ENCODE measurements at regions not wholly inside any gene's neighbourhood (a gene's known extent, or its start where the extent isn't known, plus 50 kb on each side); places are given as distances from the start of the nearest gene placed in this dataset.
"Not testable (repeated sequence)": the region's sequence is repeated elsewhere in the genome, so short reads cannot be mapped to it uniquely, and the experiment has no call there.

DNA sequence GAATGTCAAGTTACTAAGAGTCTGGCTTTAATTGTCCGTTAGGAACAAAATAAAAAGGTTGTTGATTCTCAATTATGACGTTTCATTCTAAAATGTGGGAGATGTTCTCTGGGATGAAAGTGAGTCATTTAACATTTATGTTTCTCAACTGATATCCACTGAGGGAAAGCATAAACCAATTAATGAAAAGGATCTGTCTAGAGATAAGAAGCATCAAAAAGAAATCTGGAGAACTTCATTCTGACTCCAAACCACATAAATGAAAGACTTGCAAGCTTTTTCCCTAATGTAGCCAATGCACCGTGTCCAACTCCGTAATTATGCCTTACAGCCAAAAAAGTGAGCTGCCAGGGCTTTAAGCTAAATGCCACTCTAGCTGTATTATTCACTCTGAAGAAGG, 654.2 kb downstream of the TLE1 start:
- H3K9ac ChIP-seq (ENCODE audit: low read depth, low read length) = no peak overlapping the region
- H3K9me3 ChIP-seq (ENCODE audit: control insufficient read depth, insufficient read depth, low read length) = no peaks in the 10 kb centered on the region
- no peaks in the 10 kb centered on the region for H3K36me3 ChIP-seq (ENCODE audit: control insufficient read depth, insufficient read depth, low read length)
- H3K4me1 ChIP-seq (ENCODE audit: control insufficient read depth, insufficient read depth, low read length) = peaks cover 9% of the 10 kb centered on the region; the same call in 1 of the 2 replicates
- no peak overlapping the region for H3K4me3 ChIP-seq (ENCODE audit: low read depth, low read length)
- no peaks in the 10 kb centered on the region for H3K27me3 ChIP-seq (ENCODE audit: control insufficient read depth, insufficient read depth, low read length)
- no peak overlapping the region for H3K27ac ChIP-seq (ENCODE audit: low read depth, low read length)

- Histone ChIP-seq H3K27ac (ENCODE audit: low read depth, low read length) (no peak overlapping the region), H3K9ac (ENCODE audit: low read depth, low read length) (no peak overlapping the region), H3K4me1 (ENCODE audit: control insufficient read depth, insufficient read depth, low read length) (peaks cover 16% of the 10 kb centered on the region; the same call in 1 of the 2 replicates), H3K4me3 (ENCODE audit: low read depth, low read length) (no peak overlapping the region), H3K36me3 (ENCODE audit: control insufficient read depth, insufficient read depth, low read length) (no peaks in the 10 kb centered on the region), H3K27me3 (ENCODE audit: control insufficient read depth, insufficient read depth, low read length) (no peaks in the 10 kb centered on the region), H3K9me3 (ENCODE audit: control insufficient read depth, insufficient read depth, low read length) (no peaks in the 10 kb centered on the region)
Observed at GRCh38 chr9:81032831-81033230, 656.5 kb downstream of the TLE1 start.

- Histone ChIP-seq H3K36me3 (ENCODE audit: control insufficient read depth, insufficient read depth, low read length) (no peaks in the 10 kb centered on the region), H3K9me3 (ENCODE audit: control insufficient read depth, insufficient read depth, low read length) (no peaks in the 10 kb centered on the region), H3K4me3 (ENCODE audit: low read depth, low read length) (no peak overlapping the region), H3K27me3 (ENCODE audit: control insufficient read depth, insufficient read depth, low read length) (no peaks in the 10 kb centered on the region), H3K4me1 (ENCODE audit: control insufficient read depth, insufficient read depth, low read length) (peaks cover 16% of the 10 kb centered on the region; the same call in 1 of the 2 replicates), H3K27ac (ENCODE audit: low read depth, low read length) (no peak overlapping the region), H3K9ac (ENCODE audit: low read depth, low read length) (no peak overlapping the region)
Observed at GRCh38 chr9:81032030-81032572, 657.2 kb downstream of the TLE1 start.

DNA sequence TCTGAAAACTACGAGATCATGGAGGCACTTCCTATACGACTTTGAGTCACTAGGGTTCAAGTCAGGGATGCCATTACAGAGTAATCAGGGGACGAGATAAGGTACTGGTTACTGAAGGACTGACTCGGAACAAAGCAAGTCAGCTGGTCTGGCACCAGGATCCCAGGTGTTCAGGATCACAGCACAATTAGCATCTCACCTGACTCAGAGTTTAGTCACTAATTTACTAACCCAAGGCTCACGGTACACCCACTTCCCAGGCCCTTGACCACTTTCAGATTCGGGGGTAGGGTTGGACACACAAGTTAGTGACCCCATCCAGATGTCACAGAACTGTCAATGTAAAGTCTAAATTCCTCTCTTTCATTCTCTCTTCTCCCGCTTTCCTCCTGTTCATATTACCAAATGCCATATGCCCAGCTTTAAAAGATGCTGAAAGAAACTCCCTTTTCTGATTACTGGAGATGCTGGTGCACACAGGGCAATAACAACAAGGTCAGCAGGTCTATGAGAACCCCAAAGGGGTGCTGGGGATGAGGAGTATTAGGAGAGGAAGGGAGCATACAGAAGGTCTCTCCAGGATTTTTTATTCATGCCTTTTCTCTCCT, 657.8 kb downstream of the TLE1 start:
- Histone ChIP-seq H3K9ac (ENCODE audit: low read depth, low read length) (no peak overlapping the region), H3K27ac (ENCODE audit: low read depth, low read length) (no peak overlapping the region), H3K27me3 (ENCODE audit: control insufficient read depth, insufficient read depth, low read length) (no peaks in the 10 kb centered on the region), H3K9me3 (ENCODE audit: control insufficient read depth, insufficient read depth, low read length) (no peaks in the 10 kb centered on the region), H3K4me3 (ENCODE audit: low read depth, low read length) (no peak overlapping the region), H3K36me3 (ENCODE audit: control insufficient read depth, insufficient read depth, low read length) (no peaks in the 10 kb centered on the region), H3K4me1 (ENCODE audit: control insufficient read depth, insufficient read depth, low read length) (peaks cover 16% of the 10 kb centered on the region; the same call in 1 of the 2 replicates)

DNA sequence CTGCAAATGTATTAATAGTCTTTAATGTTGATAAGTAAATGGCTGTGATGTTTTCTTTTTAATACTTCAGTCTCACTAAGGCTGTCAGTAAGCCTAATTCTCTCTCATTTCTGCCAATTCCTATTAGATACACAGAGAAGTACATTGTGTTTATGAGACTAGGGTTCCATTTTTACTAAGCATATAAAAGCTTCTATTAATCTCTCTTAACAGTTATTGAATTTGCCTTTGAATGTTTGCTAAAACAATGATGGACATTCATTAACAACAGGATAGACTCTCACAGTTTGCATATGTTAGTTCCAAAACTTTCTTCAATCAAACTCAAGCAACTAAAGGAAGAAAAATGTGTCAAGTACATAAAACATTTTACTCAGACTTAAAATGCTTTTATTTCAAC, 659.3 kb downstream of the TLE1 start:
- no peak overlapping the region for H3K9ac ChIP-seq (ENCODE audit: low read depth, low read length)
- H3K27ac ChIP-seq (ENCODE audit: low read depth, low read length) = no peak overlapping the region
- H3K27me3 ChIP-seq (ENCODE audit: control insufficient read depth, insufficient read depth, low read length) = no peaks in the 10 kb centered on the region
- no peaks in the 10 kb centered on the region for H3K9me3 ChIP-seq (ENCODE audit: control insufficient read depth, insufficient read depth, low read length)
- H3K4me1 ChIP-seq (ENCODE audit: control insufficient read depth, insufficient read depth, low read length) = peaks cover 16% of the 10 kb centered on the region; the same call in 1 of the 2 replicates
- H3K4me3 ChIP-seq (ENCODE audit: low read depth, low read length) = no peak overlapping the region
- no peaks in the 10 kb centered on the region for H3K36me3 ChIP-seq (ENCODE audit: control insufficient read depth, insufficient read depth, low read length)

GRCh38 chr9:81028504-81028903, 660.8 kb downstream of the TLE1 start:
- no peak overlapping the region for H3K27ac ChIP-seq (ENCODE audit: low read depth, low read length)
- H3K9me3 ChIP-seq (ENCODE audit: control insufficient read depth, insufficient read depth, low read length) = no peaks in the 10 kb centered on the region
- no peak overlapping the region for H3K4me3 ChIP-seq (ENCODE audit: low read depth, low read length)
- H3K9ac ChIP-seq (ENCODE audit: low read depth, low read length) = no peak overlapping the region
- H3K27me3 ChIP-seq (ENCODE audit: control insufficient read depth, insufficient read depth, low read length) = no peaks in the 10 kb centered on the region
- H3K36me3 ChIP-seq (ENCODE audit: control insufficient read depth, insufficient read depth, low read length) = no peaks in the 10 kb centered on the region
- peaks cover 16% of the 10 kb centered on the region; the same call in 1 of the 2 replicates for H3K4me1 ChIP-seq (ENCODE audit: control insufficient read depth, insufficient read depth, low read length)

- Histone ChIP-seq H3K27me3 (ENCODE audit: control insufficient read depth, insufficient read depth, low read length) (no peaks in the 10 kb centered on the region), H3K9me3 (ENCODE audit: control insufficient read depth, insufficient read depth, low read length) (no peaks in the 10 kb centered on the region), H3K36me3 (ENCODE audit: control insufficient read depth, insufficient read depth, low read length) (no peaks in the 10 kb centered on the region), H3K9ac (ENCODE audit: low read depth, low read length) (no peak overlapping the region), H3K4me1 (ENCODE audit: control insufficient read depth, insufficient read depth, low read length) (peaks cover 5% of the 10 kb centered on the region; the same call in 1 of the 2 replicates), H3K4me3 (ENCODE audit: low read depth, low read length) (no peak overlapping the region), H3K27ac (ENCODE audit: low read depth, low read length) (no peak overlapping the region)
Observed at GRCh38 chr9:81022177-81022576, 667.2 kb downstream of the TLE1 start.

GRCh38 chr9:81014945-81015344, 674.4 kb downstream of the TLE1 start:
- H3K27me3 ChIP-seq (ENCODE audit: control insufficient read depth, insufficient read depth, low read length); H3K36me3 ChIP-seq (ENCODE audit: control insufficient read depth, insufficient read depth, low read length); H3K4me1 ChIP-seq (ENCODE audit: control insufficient read depth, insufficient read depth, low read length); H3K27ac ChIP-seq (ENCODE audit: low read depth, low read length); H3K9me3 ChIP-seq (ENCODE audit: control insufficient read depth, insufficient read depth, low read length); H3K4me3 ChIP-seq (ENCODE audit: low read depth, low read length); H3K9ac ChIP-seq (ENCODE audit: low read depth, low read length): not testable (repeated sequence)

GRCh38 chr9:81013191-81013590, 676.2 kb downstream of the TLE1 start:
- H3K9me3 ChIP-seq (ENCODE audit: control insufficient read depth, insufficient read depth, low read length); H3K4me1 ChIP-seq (ENCODE audit: control insufficient read depth, insufficient read depth, low read length); H3K9ac ChIP-seq (ENCODE audit: low read depth, low read length); H3K27me3 ChIP-seq (ENCODE audit: control insufficient read depth, insufficient read depth, low read length); H3K36me3 ChIP-seq (ENCODE audit: control insufficient read depth, insufficient read depth, low read length); H3K27ac ChIP-seq (ENCODE audit: low read depth, low read length); H3K4me3 ChIP-seq (ENCODE audit: low read depth, low read length): not testable (repeated sequence)

- no peaks in the 10 kb centered on the region for H3K9me3 ChIP-seq (ENCODE audit: control insufficient read depth, insufficient read depth, low read length)
- H3K27ac ChIP-seq (ENCODE audit: low read depth, low read length) = no peak overlapping the region
- H3K9ac ChIP-seq (ENCODE audit: low read depth, low read length) = no peak overlapping the region
- no peaks in the 10 kb centered on the region for H3K27me3 ChIP-seq (ENCODE audit: control insufficient read depth, insufficient read depth, low read length)
- H3K4me3 ChIP-seq (ENCODE audit: low read depth, low read length) = no peak overlapping the region
- H3K36me3 ChIP-seq (ENCODE audit: control insufficient read depth, insufficient read depth, low read length) = no peaks in the 10 kb centered on the region
- H3K4me1 ChIP-seq (ENCODE audit: control insufficient read depth, insufficient read depth, low read length) = no peaks in the 10 kb centered on the region
Observed at GRCh38 chr9:81002906-81003305, 686.4 kb downstream of the TLE1 start.

- H3K4me1 ChIP-seq (ENCODE audit: control insufficient read depth, insufficient read depth, low read length) = no peaks in the 10 kb centered on the region
- no peak overlapping the region for H3K4me3 ChIP-seq (ENCODE audit: low read depth, low read length)
- no peaks in the 10 kb centered on the region for H3K27me3 ChIP-seq (ENCODE audit: control insufficient read depth, insufficient read depth, low read length)
- H3K27ac ChIP-seq (ENCODE audit: low read depth, low read length) = no peak overlapping the region
- no peaks in the 10 kb centered on the region for H3K9me3 ChIP-seq (ENCODE audit: control insufficient read depth, insufficient read depth, low read length)
- H3K9ac ChIP-seq (ENCODE audit: low read depth, low read length) = no peak overlapping the region
- no peaks in the 10 kb centered on the region for H3K36me3 ChIP-seq (ENCODE audit: control insufficient read depth, insufficient read depth, low read length)
Observed at GRCh38 chr9:81002242-81002641, 687.1 kb downstream of the TLE1 start.
